Endodermal cell (in vitro differentiated cells): ENCODE measurements at regions not wholly inside any gene's neighbourhood (a gene's known extent, or its start where the extent isn't known, plus 50 kb on each side); places are given as distances from the start of the nearest gene placed in this dataset.

Experiments
- DNase-seq: peaks from one replicate; pipeline ENCODE4 v3.0.0-alpha.2; 2017
- H3K27ac ChIP-seq: 2 replicates; pipeline ENCODE4 v1.5.1; 2013; ENCODE audit warnings: mild to moderate bottlenecking, low read depth, low read length, moderate library complexity
- H3K27me3 ChIP-seq: 2 replicates; pipeline ENCODE4 v1.6.1; 2013; ENCODE audit warnings: mild to moderate bottlenecking, low read length, moderate library complexity; ENCODE audit not compliant: insufficient read depth, control insufficient read depth, poor library complexity, severe bottlenecking
- H3K36me3 ChIP-seq: 2 replicates; pipeline ENCODE4 v1.7.0; 2013; ENCODE audit warnings: mild to moderate bottlenecking, low read length, moderate library complexity; ENCODE audit not compliant: control insufficient read depth, insufficient read depth
- H3K4me1 ChIP-seq: one replicate; pipeline ENCODE4 v1.7.0; 2013; ENCODE audit warnings: low read length; ENCODE audit not compliant: control insufficient read depth, insufficient read depth
- H3K4me3 ChIP-seq: 2 replicates; pipeline ENCODE4 v1.5.1; 2013; ENCODE audit warnings: mild to moderate bottlenecking, low read length, moderate library complexity
- H3K9ac ChIP-seq: 2 replicates; pipeline ENCODE4 v1.6.1; 2013; ENCODE audit warnings: mild to moderate bottlenecking, low read length, moderate library complexity; ENCODE audit not compliant: poor library complexity, severe bottlenecking; ENCODE audit errors: extremely low read depth
- H3K9me3 ChIP-seq: 2 replicates; pipeline ENCODE4 v1.6.1; 2013; ENCODE audit warnings: mild to moderate bottlenecking, low read length, moderate library complexity; ENCODE audit not compliant: control insufficient read depth
- H3K27ac Mint-ChIP-seq: 2 replicates; pipeline ENCODE4 v1.8.0; 2020; ENCODE audit warnings: mixed read lengths
- H3K27me3 Mint-ChIP-seq: 2 replicates; pipeline ENCODE4 v1.8.0; 2021; ENCODE audit warnings: mild to moderate bottlenecking, mixed read lengths; ENCODE audit not compliant: insufficient read depth
- H3K36me3 Mint-ChIP-seq: 2 replicates; pipeline ENCODE4 v1.8.0; 2020; ENCODE audit warnings: low read depth, mixed read lengths
- H3K4me1 Mint-ChIP-seq: 2 replicates; pipeline ENCODE4 v1.8.0; 2020; ENCODE audit warnings: mixed read lengths
- H3K4me3 Mint-ChIP-seq: 2 replicates; pipeline ENCODE4 v1.8.0; 2020; ENCODE audit warnings: mild to moderate bottlenecking, moderate library complexity, mixed read lengths
- H3K9me3 Mint-ChIP-seq: 2 replicates; pipeline ENCODE4 v1.8.0; 2020; ENCODE audit warnings: mild to moderate bottlenecking, mixed read lengths
- WGBS, 2 experiments: methylation state at CpG; one replicate each; pipeline versions ENCODE4 v1.1.5 to v1.1.7; 2013; ENCODE audit warnings: missing lambda C conversion rate in 2 of 2, mixed read lengths in 1 of 2; ENCODE audit not compliant: insufficient coverage in 1 of 2, insufficient read length in 1 of 2; 5-methylcytosine and 5-hydroxymethylcytosine counted together
- TF ChIP-seq, protein P1 (sequence below): fragments of 200-600 bp; sonication (generic); conservative IDR thresholded peaks from 2 replicates; pipeline ENCODE4 v1.5.0; 2021; ENCODE audit warnings: antibody characterized with exemption, mild to moderate bottlenecking

DNA sequence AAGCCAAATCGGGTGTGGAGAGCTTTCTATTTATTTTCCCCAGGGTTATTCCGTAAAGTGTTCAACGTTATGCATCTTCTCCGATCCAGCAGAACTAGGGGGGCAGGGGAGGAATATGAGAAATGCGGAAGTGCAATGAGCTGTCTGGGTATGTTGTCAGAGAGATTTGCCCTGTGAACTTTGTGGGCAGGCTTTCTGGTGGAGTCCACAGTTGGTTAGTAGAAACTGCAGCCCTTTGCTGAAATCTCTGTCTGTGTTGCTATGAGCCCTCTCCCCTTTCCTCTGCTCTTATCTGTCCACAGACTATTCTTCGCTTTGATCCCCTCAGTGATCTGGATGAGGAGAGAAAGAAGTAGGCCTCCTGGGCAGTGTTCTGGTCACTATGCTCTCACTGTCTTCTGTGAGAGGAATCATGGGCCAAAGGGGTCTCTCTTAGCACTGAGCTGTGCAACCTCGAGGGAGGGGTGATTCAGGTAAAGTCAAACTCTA, 158.9 kb upstream of the FUT9 start:
- Histone ChIP-seq H3K4me1 (no peaks in the 10 kb centered on the region), H3K36me3 (no peaks in the 10 kb centered on the region), H3K9me3 (peaks cover 16% of the 10 kb centered on the region), H3K27me3 (no peaks in the 10 kb centered on the region), H3K4me3 (peak overlapping the region; percentile 14), H3K27ac (no peak overlapping the region), H3K9ac (no peak overlapping the region)
- Mint-ChIP-seq H3K4me1 (peaks cover 14% of the 10 kb centered on the region), H3K27ac (no peak overlapping the region), H3K36me3 (no peaks in the 10 kb centered on the region), H3K27me3 (no peaks in the 10 kb centered on the region), H3K9me3 (peaks cover 2% of the 10 kb centered on the region), H3K4me3 (peak overlapping the region; percentile 17)
- WGBS, 2 experiments, result 53 to 91% methylated on average over 2 to 7 of the region's 7 CpGs
- no peak for DNase-seq
- TF ChIP-seq, protein P1, sequence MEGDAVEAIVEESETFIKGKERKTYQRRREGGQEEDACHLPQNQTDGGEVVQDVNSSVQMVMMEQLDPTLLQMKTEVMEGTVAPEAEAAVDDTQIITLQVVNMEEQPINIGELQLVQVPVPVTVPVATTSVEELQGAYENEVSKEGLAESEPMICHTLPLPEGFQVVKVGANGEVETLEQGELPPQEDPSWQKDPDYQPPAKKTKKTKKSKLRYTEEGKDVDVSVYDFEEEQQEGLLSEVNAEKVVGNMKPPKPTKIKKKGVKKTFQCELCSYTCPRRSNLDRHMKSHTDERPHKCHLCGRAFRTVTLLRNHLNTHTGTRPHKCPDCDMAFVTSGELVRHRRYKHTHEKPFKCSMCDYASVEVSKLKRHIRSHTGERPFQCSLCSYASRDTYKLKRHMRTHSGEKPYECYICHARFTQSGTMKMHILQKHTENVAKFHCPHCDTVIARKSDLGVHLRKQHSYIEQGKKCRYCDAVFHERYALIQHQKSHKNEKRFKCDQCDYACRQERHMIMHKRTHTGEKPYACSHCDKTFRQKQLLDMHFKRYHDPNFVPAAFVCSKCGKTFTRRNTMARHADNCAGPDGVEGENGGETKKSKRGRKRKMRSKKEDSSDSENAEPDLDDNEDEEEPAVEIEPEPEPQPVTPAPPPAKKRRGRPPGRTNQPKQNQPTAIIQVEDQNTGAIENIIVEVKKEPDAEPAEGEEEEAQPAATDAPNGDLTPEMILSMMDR, result no peak

DNA sequence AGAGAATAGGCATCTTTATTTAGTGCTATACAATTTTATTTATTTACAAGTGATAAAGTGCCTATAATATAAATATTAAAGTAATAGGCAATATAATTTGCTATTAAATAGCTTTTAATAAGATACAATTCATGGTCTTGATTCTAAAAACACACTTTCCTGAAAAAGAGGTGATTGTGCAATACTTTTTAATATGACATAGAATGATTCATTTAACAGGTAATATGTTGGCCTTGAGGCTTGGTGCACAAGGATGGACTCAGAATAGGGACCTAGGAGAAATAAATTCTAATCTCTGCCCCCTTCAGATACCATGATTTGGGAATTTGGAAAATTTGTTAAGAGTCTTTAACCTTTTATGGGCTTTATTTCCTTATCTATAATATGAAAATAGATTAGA, 149.9 kb upstream of the FUT9 start:
- Histone ChIP-seq H3K4me3 (no peak overlapping the region), H3K27ac (no peak overlapping the region), H3K4me1 (no peaks in the 10 kb centered on the region), H3K27me3 (no peaks in the 10 kb centered on the region), H3K9me3 (no peaks in the 10 kb centered on the region), H3K9ac (no peak overlapping the region), H3K36me3 (no peaks in the 10 kb centered on the region)
- no peaks in the 10 kb centered on the region for H3K4me1 Mint-ChIP-seq
- H3K9me3 Mint-ChIP-seq, result peaks cover 6% of the 10 kb centered on the region
- no peaks in the 10 kb centered on the region for H3K27me3 Mint-ChIP-seq
- H3K27ac Mint-ChIP-seq, result no peak overlapping the region
- DNase-seq, result no peak
- TF ChIP-seq, protein P1, result no peak
- no peaks in the 10 kb centered on the region for H3K36me3 Mint-ChIP-seq
- no peak overlapping the region for H3K4me3 Mint-ChIP-seq

DNA sequence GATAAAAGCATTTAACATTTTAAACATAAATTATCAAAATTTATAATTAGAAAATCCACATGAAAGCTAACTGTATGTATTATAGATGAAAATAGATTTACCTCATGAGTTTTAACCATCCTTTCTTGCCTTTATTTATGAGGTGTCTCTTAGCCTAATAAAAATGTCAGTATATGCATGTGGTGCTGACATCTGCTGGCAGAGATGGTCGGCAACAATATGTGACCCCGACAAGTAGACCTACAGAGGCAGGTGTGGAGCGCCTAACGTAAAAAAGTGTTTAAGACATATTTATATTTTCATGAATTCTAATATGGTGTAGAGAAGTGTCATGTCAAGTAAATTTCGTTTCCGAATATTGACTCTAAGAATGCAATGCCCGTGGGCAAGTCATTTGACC, 149.0 kb upstream of the FUT9 start:
- peaks cover 6% of the 10 kb centered on the region for H3K9me3 Mint-ChIP-seq
- TF ChIP-seq, protein P1, result peak; percentile 83
- Histone ChIP-seq H3K27ac (no peak overlapping the region), H3K9me3 (no peaks in the 10 kb centered on the region), H3K4me1 (no peaks in the 10 kb centered on the region), H3K4me3 (no peak overlapping the region), H3K9ac (no peak overlapping the region), H3K36me3 (no peaks in the 10 kb centered on the region), H3K27me3 (no peaks in the 10 kb centered on the region)
- peak; percentile 72 for DNase-seq
- no peaks in the 10 kb centered on the region for H3K4me1 Mint-ChIP-seq
- no peaks in the 10 kb centered on the region for H3K36me3 Mint-ChIP-seq
- no peak overlapping the region for H3K4me3 Mint-ChIP-seq
- no peaks in the 10 kb centered on the region for H3K27me3 Mint-ChIP-seq
- 48 to 55% methylated on average over 5 to 7 of the region's 7 CpGs for WGBS, 2 experiments
- H3K27ac Mint-ChIP-seq, result no peak overlapping the region
